Common myeloid progenitor, CD34-positive (primary cell): ENCODE measurements at regions not wholly inside any gene's neighbourhood (a gene's known extent, or its start where the extent isn't known, plus 50 kb on each side); places are given as distances from the start of the nearest gene placed in this dataset.

Source experiments
- CTCF ChIA-PET: fragments of 350-600 bp; sonication (Branson Sonifier 250); formaldehyde crosslinking; loops from one replicate; lab custom pipeline; 2021; ENCODE audit warnings: antibody characterized with exemption; lab: Charles Lee
- POLR2A ChIA-PET: fragments of 350-600 bp; sonication (Branson Sonifier 250); formaldehyde crosslinking; loops from one replicate; lab custom pipeline; 2021; ENCODE audit warnings: antibody characterized with exemption; lab: Charles Lee
- DNase-seq, 3 donors: peaks; one replicate each; pipeline versions ENCODE4 v3.0.0 to v3.0.0-alpha.2; 2013
- H3K27ac ChIP-seq, 2 experiments: 1 replicate in 1 of 2; 2 replicates in 1 of 2; pipeline ENCODE4 v1.7.0; 2013; ENCODE audit warnings: inconsistent platforms in 2 of 2, low read length in 2 of 2, mild to moderate bottlenecking in 2 of 2, low read depth in 1 of 2, moderate library complexity in 1 of 2; ENCODE audit not compliant: severe bottlenecking in 2 of 2, insufficient read depth in 1 of 2, poor library complexity in 1 of 2
- H3K27me3 ChIP-seq, 5 experiments: replicated peaks in 2 of 5; 1 replicate in 3 of 5; 2 replicates in 2 of 5; pipeline versions ENCODE4 v1.6.1 to v1.7.0; 2013; ENCODE audit warnings: low read length in 4 of 5, mild to moderate bottlenecking in 2 of 5, moderate library complexity in 2 of 5, inconsistent platforms in 1 of 5; ENCODE audit not compliant: insufficient read depth in 5 of 5, control insufficient read depth in 4 of 5
- H3K36me3 ChIP-seq, 4 experiments: 1 replicate in 2 of 4; 2 replicates in 2 of 4; pipeline versions ENCODE4 v1.6.1 to v1.7.0; 2013; ENCODE audit warnings: low read length in 3 of 4, control low read depth in 1 of 4, mild to moderate bottlenecking in 1 of 4; ENCODE audit not compliant: control insufficient read depth in 4 of 4, insufficient read depth in 4 of 4
- H3K4me1 ChIP-seq, 4 experiments: 1 replicate in 3 of 4; 2 replicates in 1 of 4; pipeline versions ENCODE4 v1.6.1 to v1.7.1; 2013; ENCODE audit warnings: low read length in 3 of 4, mild to moderate bottlenecking in 3 of 4, control low read depth in 1 of 4, inconsistent platforms in 1 of 4, moderate library complexity in 1 of 4; ENCODE audit not compliant: control insufficient read depth in 4 of 4, insufficient read depth in 4 of 4; ENCODE audit errors: control extremely low read depth in 1 of 4
- H3K4me3 ChIP-seq, 7 experiments: 1 replicate in 4 of 7; 2 replicates in 3 of 7; pipeline versions ENCODE4 v1.5.1 to v1.7.0; 2013; ENCODE audit warnings: mild to moderate bottlenecking in 7 of 7, low read length in 6 of 7, moderate library complexity in 6 of 7, inconsistent platforms in 2 of 7, low read depth in 2 of 7, control low read depth in 1 of 7; ENCODE audit not compliant: insufficient read depth in 4 of 7, control insufficient read depth in 1 of 7; ENCODE audit errors: extremely low read depth in 1 of 7
- H3K9me3 ChIP-seq, 5 experiments: 1 replicate in 4 of 5; 2 replicates in 1 of 5; pipeline versions ENCODE4 v1.6.1 to v1.7.1; 2013; ENCODE audit warnings: low read length in 4 of 5, mild to moderate bottlenecking in 2 of 5, inconsistent platforms in 1 of 5, low read depth in 1 of 5, moderate library complexity in 1 of 5; ENCODE audit not compliant: control insufficient read depth in 4 of 5, insufficient read depth in 2 of 5; ENCODE audit errors: control extremely low read depth in 1 of 5
- WGBS: methylation state at CpG from one replicate; pipeline ENCODE4 v1.1.5; 2013; ENCODE audit not compliant: insufficient coverage; 5-methylcytosine and 5-hydroxymethylcytosine counted together

DNA sequence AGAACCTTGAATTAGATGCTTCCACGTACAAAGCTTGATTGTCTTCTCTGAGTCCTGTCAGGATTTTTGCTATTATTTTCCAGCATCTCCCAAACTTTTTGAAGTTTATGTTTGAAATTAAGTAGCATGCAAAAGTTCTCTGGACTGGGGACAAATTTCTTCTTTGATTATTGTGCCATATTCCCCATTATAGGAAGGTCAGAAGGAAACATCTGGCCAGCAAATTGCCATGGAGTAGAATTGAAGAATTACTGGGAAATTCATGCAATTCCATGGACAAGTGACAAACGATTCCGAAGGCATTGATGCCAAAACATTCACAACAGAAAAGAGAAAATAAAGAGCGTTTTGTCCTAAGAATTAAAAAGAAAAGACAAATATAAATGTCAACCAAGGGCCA is 737.2 kb downstream of the CDH11 start:
- no peak for DNase-seq
- Histone ChIP-seq H3K27ac (no peak overlapping the region), H3K36me3 (no peaks in the 10 kb centered on the region), H3K4me1 (no peaks in the 10 kb centered on the region), H3K9me3 (peaks cover 0 to 5% (median 0%) of the 10 kb centered on the region in 5 experiments), H3K4me3 (no peak overlapping the region), H3K27me3 (no peaks in the 10 kb centered on the region)
- ChIA-PET CTCF (no interaction called here), POLR2A (no interaction called here)
- 100% methylated on average over 1 of the region's 4 CpGs for WGBS

- Histone ChIP-seq H3K9me3 (peaks cover 0 to 5% (median 0%) of the 10 kb centered on the region in 5 experiments), H3K27me3 (no peaks in the 10 kb centered on the region), H3K4me1 (no peaks in the 10 kb centered on the region), H3K36me3 (no peaks in the 10 kb centered on the region), H3K4me3 (no peak overlapping the region), H3K27ac (no peak overlapping the region)
- no peak for DNase-seq
- ChIA-PET CTCF (no interaction called here), POLR2A (no interaction called here)
- WGBS = 100% methylated on average over 2 of the region's 4 CpGs
Observed at GRCh38 chr16:64381979-64382378, 739.9 kb downstream of the CDH11 start.

GRCh38 chr16:64380751-64381150 is 741.1 kb downstream of the CDH11 start:
- CTCF ChIA-PET = no interaction called here
- POLR2A ChIA-PET = no interaction called here
- 67% methylated on average over 2 of the region's 3 CpGs for WGBS

DNA sequence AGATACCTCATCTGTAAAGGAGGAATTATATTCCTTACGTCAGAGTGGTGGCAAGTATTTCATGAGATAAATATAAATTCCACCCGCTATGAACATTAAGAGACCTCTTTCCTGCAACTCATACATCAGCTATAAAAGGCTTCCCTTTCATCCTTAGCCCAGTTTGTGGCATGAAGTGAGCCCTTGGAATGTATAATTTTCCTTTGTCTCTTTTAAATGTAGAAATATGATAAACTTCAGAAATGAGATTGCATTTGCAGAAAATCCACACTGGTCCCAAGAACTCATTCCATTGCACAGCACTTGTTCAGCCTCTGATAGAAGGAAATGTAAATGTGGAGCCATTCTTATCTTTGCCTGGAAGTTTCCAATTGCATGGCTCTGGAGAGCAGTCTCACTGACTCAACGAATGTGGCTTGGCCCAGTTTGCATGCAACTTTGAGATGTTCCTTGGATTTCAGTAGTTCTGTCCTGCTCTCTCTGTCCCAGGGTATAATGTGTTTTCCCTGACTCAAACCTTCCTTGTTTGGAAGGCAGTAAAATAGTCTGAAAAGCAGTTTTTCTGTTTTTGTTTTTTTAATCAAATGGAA is 746.4 kb downstream of the CDH11 start:
- ChIA-PET POLR2A (no interaction called here), CTCF (no interaction called here)
- Histone ChIP-seq H3K9me3 (no peaks in the 10 kb centered on the region), H3K4me3 (no peak overlapping the region), H3K27ac (no peak overlapping the region), H3K36me3 (no peaks in the 10 kb centered on the region), H3K27me3 (no peaks in the 10 kb centered on the region), H3K4me1 (no peaks in the 10 kb centered on the region)
- DNase-seq = no peak
- WGBS = 88% methylated on average over 1 of the region's 3 CpGs

More at GRCh38 chr16:64380751-64381150, 741.1 kb downstream of the CDH11 start:
- DNase-seq = no peak
- no peaks in the 10 kb centered on the region for H3K27me3 ChIP-seq
- H3K4me1 ChIP-seq = no peaks in the 10 kb centered on the region
- peaks cover 0 to 5% (median 0%) of the 10 kb centered on the region in 5 experiments for H3K9me3 ChIP-seq
- H3K27ac ChIP-seq = no peak overlapping the region
- H3K4me3 ChIP-seq = no peak overlapping the region
- H3K36me3 ChIP-seq = no peaks in the 10 kb centered on the region

- POLR2A ChIA-PET = no interaction called here
- CTCF ChIA-PET = no interaction called here
- DNase-seq = no peak
- Histone ChIP-seq H3K36me3 (no peaks in the 10 kb centered on the region), H3K27me3 (no peaks in the 10 kb centered on the region), H3K4me1 (no peaks in the 10 kb centered on the region), H3K4me3 (no peak overlapping the region), H3K27ac (no peak overlapping the region), H3K9me3 (no peaks in the 10 kb centered on the region)
- WGBS = 88% methylated on average over 1 of the region's 1 CpG
Observed at GRCh38 chr16:64370112-64370511, 751.8 kb downstream of the CDH11 start.

DNA sequence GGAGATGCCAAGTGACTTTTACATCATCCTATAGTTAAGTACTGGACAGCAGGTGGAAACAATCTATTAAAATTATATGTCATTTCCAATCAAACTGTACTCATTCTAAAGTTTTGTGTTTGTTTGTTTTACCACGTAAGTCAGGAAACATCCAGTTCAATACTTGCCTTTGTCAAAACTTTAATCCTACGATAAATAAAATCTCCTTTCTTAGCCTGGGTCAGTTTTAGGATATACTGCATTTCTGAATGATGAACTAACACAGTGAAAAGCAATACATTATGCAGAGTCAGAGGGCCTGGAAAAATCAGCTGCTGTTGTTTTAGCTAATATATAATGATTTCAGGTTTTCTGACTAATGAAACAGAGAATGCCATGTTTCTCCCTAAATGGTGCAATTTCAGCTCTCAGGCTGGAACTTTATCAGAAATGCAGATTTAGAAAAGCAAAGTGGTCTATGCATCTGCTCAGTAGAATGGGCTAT is 756.4 kb downstream of the CDH11 start:
- POLR2A ChIA-PET = no interaction called here
- H3K27ac ChIP-seq = no peak overlapping the region
- H3K4me1 ChIP-seq = no peaks in the 10 kb centered on the region
- H3K27me3 ChIP-seq = no peaks in the 10 kb centered on the region
- CTCF ChIA-PET = no interaction called here
- no CpG with 5 or more reads among the region's 2 CpGs for WGBS
- no peaks in the 10 kb centered on the region for H3K9me3 ChIP-seq
- DNase-seq = no peak
- H3K36me3 ChIP-seq = no peaks in the 10 kb centered on the region
- no peak overlapping the region for H3K4me3 ChIP-seq

DNA sequence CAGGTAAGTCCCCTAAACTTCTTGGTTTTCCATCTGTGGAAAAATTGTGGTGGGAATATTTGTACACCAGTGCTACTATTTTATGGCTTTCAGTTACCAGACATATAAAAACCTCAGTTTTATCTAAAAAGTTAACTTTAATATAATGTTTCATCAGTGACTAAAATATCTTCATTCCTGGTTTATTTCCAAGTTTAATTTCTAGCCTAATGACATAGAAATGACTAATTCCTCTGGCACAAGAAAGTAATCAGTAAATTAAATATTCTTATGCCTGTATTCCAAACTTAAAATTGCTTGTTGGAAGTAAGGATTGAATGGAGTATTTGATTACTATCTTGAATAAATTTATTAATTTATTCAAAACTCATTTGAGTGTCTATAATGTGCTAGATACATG is 757.0 kb downstream of the CDH11 start:
- H3K27ac ChIP-seq = no peak overlapping the region
- H3K9me3 ChIP-seq = no peaks in the 10 kb centered on the region
- H3K4me3 ChIP-seq = no peak overlapping the region
- POLR2A ChIA-PET = no interaction called here
- no peaks in the 10 kb centered on the region for H3K4me1 ChIP-seq
- no peaks in the 10 kb centered on the region for H3K36me3 ChIP-seq
- DNase-seq = no peak
- CTCF ChIA-PET = no interaction called here
- H3K27me3 ChIP-seq = no peaks in the 10 kb centered on the region
